VCaP (cell line): ENCODE measurements at regions not wholly inside any gene's neighbourhood (a gene's known extent, or its start where the extent isn't known, plus 50 kb on each side); places are given as distances from the start of the nearest gene placed in this dataset.
A peak's percentile ranks its signal among the peaks of the same experiment; 100 is the strongest.

Source experiments
- H3K27ac ChIP-seq: fragments of 450-650 bp; 2 replicates; pipeline ENCODE4 v1.5.1; 2017
- CTCF ChIP-seq: fragments of 450-650 bp; conservative IDR thresholded peaks from 2 replicates; pipeline ENCODE4 v1.5.1; 2017; ENCODE audit warnings: mild to moderate bottlenecking, moderate library complexity

DNA sequence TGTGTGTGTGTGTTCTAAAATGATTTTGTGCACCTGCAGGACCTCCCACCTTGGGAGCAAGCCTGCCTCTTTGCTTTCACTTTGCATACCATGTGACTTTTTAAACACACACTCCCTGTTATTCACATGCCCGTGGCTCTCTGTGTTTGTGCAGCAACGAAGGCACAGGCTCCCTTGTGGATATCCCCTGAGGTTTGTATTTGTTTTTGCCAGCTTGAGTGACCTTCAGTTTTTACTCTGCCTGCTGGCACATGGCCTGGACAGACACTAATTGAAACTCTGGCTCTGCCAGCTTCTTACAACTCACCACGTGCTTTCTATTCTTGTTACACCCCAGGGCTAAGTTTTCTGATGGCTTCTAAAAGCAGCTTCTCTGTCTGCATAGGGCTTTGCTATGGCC lies 885.8 kb downstream of the SH3BGRL start:
- TF ChIP-seq CTCF = no peak
- H3K27ac ChIP-seq = peak overlapping the region; percentile 78

DNA sequence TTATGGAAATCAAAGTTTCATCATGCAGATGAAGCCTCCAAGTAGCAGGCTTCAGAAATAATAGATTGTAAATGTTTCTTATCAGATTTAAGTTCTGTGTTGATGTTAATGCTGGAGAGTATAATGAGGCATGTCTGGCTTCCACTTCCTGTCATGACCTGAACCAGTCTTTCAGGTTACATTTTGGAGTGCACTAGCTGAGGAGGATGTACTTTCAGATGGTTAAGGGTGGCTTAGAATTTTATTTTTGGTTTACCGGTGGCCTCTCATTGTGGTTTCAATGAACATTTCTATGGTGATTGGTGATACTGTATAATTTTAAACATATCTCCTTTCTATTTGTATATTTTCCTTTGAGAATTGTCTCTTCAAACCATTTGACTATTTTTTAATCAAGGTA lies 890.4 kb downstream of the SH3BGRL start:
- no peak for TF ChIP-seq CTCF
- peak overlapping the region; percentile 84 for H3K27ac ChIP-seq

DNA sequence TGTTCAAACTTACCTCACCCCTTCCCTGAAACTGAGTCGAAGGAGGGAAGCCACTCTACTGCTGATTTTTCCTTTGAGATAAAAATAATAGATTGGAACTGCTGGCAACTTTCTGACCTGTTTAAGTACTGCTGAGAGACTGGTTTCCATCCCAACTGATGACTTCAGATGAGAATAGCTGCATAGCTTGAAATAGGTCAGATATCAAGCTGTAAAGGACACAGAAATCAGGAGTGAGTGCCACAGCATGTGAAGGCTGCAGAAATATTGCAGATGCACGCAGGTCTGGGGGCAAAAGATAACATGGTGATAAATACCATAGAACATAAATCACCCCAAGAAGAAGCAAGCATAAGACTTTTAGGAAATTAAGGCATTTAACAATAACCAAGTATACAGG lies 923.2 kb downstream of the SH3BGRL start:
- H3K27ac ChIP-seq = no peak overlapping the region
- no peak for TF ChIP-seq CTCF

DNA sequence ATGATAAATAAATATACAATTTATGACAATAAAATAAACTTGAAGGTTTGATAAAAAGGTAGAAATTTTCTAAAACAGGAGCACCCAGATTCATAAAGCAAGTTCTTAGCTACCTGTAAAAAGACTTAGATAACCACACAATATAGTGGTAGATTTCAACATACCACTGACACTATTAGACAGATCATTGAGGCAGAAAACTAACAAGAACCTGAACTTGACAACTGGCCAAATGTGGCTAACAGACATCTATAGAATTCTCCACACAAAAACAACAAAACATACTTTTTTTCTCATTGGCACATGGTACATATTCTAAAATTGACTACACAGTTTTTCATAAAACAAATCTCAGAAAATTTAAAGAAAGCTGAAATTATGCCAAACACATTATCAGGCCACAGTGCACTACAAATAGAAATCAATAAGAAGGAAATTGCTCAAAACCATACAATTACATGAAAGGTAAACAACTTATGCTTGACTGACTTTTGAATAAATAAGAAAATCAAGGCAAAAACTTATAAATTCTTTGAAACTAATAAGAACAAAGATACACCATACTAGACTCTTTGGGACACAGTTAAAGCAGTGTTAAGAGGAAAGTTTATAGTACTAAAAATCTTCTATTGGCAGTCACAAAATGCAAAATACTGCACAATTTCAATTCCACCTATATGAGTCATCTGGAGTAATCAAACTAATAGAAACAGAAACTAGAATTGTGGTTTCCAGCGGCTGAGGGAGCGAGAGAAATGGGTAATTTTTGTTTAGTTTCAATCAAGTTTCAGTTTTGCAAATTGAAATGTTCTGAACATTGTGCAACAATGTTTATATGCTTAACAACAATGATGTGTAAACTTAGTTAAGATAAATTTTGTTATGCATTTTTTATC lies 925.6 kb downstream of the SH3BGRL start:
- TF ChIP-seq CTCF = no peak
- no peak overlapping the region for H3K27ac ChIP-seq

DNA sequence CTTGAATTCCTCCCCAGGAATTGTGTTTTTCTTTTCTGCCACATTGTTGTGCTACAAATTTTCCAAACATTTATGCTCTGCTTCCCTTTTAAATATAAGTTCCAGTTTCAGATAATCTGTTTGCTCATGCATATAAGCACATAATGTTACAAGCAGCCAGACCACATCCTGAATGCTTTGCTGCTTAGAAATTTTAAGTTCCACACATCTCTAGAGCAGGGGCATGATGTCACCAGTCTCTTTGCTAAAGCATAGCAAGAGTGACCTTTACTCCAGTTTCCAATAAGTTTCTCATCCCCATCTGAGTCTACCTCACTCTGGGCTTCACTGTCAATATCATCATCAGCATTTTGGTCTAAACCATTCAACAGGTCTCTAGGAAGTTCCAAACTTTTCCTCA lies 932.5 kb downstream of the SH3BGRL start:
- no peak for TF ChIP-seq CTCF

DNA sequence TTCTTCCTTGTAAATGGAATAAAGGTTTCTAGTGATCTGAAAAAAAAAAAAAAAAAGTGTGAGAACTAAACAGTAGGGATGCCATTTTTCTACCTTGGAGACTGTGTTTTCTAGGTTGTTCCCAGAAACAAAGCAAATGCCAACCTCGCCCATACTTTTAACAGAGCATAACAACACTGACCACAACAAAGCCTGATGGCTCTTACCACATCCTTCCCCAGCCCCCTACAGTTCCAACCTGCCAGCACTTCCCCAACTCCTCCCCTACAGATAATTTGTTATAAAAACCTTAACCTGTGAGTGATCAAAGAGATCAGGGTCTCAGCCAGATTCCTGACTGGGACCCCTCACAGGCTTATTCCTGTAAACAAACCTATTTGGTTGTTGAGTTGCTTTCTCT lies 940.0 kb downstream of the SH3BGRL start:
- TF ChIP-seq CTCF = no peak
- no peak overlapping the region for H3K27ac ChIP-seq

More for the DNA sequence above, 932.5 kb downstream of the SH3BGRL start:
- no peak overlapping the region for H3K27ac ChIP-seq

- TF ChIP-seq CTCF = no peak
- no peak overlapping the region for H3K27ac ChIP-seq
These were observed 959.3 kb downstream of the SH3BGRL start for GRCh38 chrX:82161195-82161594.
